Parathyroid adenoma (tissue), 2 donors: ENCODE measurements at regions not wholly inside any gene's neighbourhood (a gene's known extent, or its start where the extent isn't known, plus 50 kb on each side); places are given as distances from the start of the nearest gene placed in this dataset.

Source experiments
- H2AFZ ChIP-seq: fragments of 300-600 bp; sonication (generic); one replicate; pipeline ENCODE4 v1.7.0; 2017; ENCODE audit warnings: antibody characterized with exemption, mild to moderate bottlenecking
- H3K27ac ChIP-seq: fragments of 300-600 bp; sonication (generic); one replicate; pipeline ENCODE4 v1.7.0; 2017
- H3K27me3 ChIP-seq: fragments of 300-600 bp; sonication (generic); one replicate; pipeline ENCODE4 v1.7.0; 2017; ENCODE audit warnings: low read length; ENCODE audit not compliant: control insufficient read depth, insufficient read depth
- H3K36me3 ChIP-seq: fragments of 300-600 bp; sonication (generic); one replicate; pipeline ENCODE4 v1.7.0; 2017; ENCODE audit warnings: low read length; ENCODE audit not compliant: control insufficient read depth, insufficient read depth
- H3K4me1 ChIP-seq: fragments of 300-600 bp; sonication (generic); one replicate; pipeline ENCODE4 v1.7.0; 2017; ENCODE audit warnings: control low read depth
- H3K4me2 ChIP-seq: fragments of 300-600 bp; sonication (generic); one replicate; pipeline ENCODE4 v1.7.0; 2017; ENCODE audit warnings: low read length
- H3K4me3 ChIP-seq: fragments of 300-600 bp; sonication (generic); one replicate; pipeline ENCODE4 v1.7.0; 2017; ENCODE audit warnings: low read depth, low read length
- H3K79me2 ChIP-seq: fragments of 300-600 bp; sonication (generic); one replicate; pipeline ENCODE4 v1.7.0; 2017; ENCODE audit warnings: control low read depth
- H3K9ac ChIP-seq: fragments of 300-600 bp; sonication (generic); one replicate; pipeline ENCODE4 v1.7.0; 2017; ENCODE audit warnings: mild to moderate bottlenecking
- H3K9me3 ChIP-seq: fragments of 300-600 bp; sonication (generic); one replicate; pipeline ENCODE4 v1.7.0; 2017; ENCODE audit warnings: low read length; ENCODE audit not compliant: control insufficient read depth
- TF ChIP-seq, protein P1 (sequence below): fragments of 300-600 bp; sonication (generic); IDR thresholded peaks from one replicate; pipeline ENCODE4 v1.7.0; 2017; ENCODE audit warnings: antibody characterized with exemption, mild to moderate bottlenecking
- donor health status: primary hyperparathyroidism.

DNA sequence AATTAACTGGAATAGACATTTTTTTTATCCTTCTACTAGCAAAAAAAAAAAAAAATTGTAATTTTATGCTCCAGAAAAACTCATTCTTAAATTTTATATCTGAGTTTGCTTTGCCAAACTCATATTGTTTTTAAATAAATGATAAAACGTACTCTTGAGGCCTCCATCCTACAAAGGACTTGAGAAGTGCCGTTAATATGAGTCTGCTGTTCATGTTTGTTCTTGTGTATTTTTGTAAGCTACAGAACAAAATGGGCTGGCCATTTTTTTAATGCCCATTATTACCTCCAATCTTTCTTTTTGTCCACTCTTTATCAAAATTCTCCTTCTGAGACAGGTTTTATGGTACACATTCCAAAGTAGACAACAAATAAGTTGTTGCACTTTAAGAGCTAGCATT lies 643.5 kb upstream of the SOX9 start:
- Histone ChIP-seq H3K27ac (no peak overlapping the region), H2AFZ (no peak overlapping the region), H3K79me2 (no peaks in the 10 kb centered on the region), H3K4me2 (no peak overlapping the region), H3K9me3 (no peaks in the 10 kb centered on the region), H3K27me3 (no peaks in the 10 kb centered on the region), H3K4me1 (no peaks in the 10 kb centered on the region), H3K4me3 (no peak overlapping the region), H3K9ac (no peak overlapping the region), H3K36me3 (no peaks in the 10 kb centered on the region)
- TF ChIP-seq, protein P1, sequence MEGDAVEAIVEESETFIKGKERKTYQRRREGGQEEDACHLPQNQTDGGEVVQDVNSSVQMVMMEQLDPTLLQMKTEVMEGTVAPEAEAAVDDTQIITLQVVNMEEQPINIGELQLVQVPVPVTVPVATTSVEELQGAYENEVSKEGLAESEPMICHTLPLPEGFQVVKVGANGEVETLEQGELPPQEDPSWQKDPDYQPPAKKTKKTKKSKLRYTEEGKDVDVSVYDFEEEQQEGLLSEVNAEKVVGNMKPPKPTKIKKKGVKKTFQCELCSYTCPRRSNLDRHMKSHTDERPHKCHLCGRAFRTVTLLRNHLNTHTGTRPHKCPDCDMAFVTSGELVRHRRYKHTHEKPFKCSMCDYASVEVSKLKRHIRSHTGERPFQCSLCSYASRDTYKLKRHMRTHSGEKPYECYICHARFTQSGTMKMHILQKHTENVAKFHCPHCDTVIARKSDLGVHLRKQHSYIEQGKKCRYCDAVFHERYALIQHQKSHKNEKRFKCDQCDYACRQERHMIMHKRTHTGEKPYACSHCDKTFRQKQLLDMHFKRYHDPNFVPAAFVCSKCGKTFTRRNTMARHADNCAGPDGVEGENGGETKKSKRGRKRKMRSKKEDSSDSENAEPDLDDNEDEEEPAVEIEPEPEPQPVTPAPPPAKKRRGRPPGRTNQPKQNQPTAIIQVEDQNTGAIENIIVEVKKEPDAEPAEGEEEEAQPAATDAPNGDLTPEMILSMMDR: no peak

DNA sequence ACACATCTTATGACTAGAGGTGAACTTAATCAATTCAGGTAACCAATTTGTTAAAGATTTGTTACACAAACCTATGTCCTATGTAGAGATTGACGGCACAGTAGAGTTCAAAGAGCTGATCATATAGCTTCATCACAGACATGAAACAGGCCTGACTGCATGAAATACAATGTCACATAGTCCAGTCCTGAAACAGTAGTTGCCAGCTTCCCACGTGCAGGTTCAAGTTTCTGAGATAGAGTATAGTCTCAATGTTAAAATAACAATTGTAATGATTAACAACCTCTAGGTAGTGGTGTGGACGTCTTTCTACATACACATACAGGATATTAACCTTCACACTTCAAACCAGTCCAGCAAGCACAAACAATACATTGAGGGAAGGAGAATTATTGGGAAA lies 640.7 kb upstream of the SOX9 start:
- Histone ChIP-seq H3K4me1 (no peaks in the 10 kb centered on the region), H3K4me2 (no peak overlapping the region), H3K9me3 (no peaks in the 10 kb centered on the region), H3K79me2 (no peaks in the 10 kb centered on the region), H2AFZ (no peak overlapping the region), H3K36me3 (no peaks in the 10 kb centered on the region), H3K4me3 (no peak overlapping the region), H3K27me3 (no peaks in the 10 kb centered on the region), H3K27ac (no peak overlapping the region), H3K9ac (no peak overlapping the region)
- TF ChIP-seq, protein P1: no peak

DNA sequence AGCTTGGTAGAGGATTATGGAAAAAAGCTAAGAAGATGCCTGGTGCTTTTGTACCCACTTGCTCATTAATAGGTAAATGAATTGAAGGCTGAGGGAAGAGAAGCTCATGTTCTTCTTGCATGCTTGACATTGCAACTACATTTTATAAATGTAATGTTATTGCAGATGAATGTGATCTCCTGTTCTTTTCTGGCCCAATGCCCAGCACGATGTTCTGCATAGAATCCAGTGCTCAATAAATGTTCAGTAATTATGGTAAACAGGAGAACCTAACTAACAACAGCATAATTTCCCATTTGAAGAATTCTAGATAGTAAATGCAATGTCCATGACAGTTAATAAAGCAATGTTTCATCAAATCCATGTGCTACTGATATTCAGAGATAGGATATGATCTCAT lies 638.2 kb upstream of the SOX9 start:
- Histone ChIP-seq H3K9me3 (no peaks in the 10 kb centered on the region), H3K27ac (no peak overlapping the region), H3K27me3 (no peaks in the 10 kb centered on the region), H3K4me2 (no peak overlapping the region), H3K79me2 (no peaks in the 10 kb centered on the region), H3K4me1 (no peaks in the 10 kb centered on the region), H2AFZ (no peak overlapping the region), H3K4me3 (no peak overlapping the region), H3K36me3 (no peaks in the 10 kb centered on the region), H3K9ac (no peak overlapping the region)
- TF ChIP-seq, protein P1: no peak

DNA sequence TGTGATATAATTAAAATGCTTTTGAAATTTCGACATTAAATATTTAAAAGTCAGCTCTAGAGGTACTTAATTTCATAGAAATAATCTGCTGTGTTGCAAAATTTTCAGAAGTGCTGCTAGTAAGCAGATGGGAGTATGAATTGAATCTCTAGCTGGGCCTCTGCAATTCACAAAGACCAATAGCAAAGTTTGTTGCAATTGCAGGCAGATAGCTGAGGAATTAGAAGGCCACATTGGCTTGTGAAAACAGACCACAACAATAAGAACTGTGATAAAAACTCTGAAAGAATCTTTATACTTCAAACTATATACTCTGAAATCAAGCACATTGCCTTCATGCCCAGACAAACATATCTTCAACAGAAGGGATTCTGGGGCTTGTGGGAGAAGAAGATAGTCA lies 636.3 kb upstream of the SOX9 start:
- TF ChIP-seq, protein P1: no peak
- H3K4me2 ChIP-seq: no peak overlapping the region
- H3K9me3 ChIP-seq: no peaks in the 10 kb centered on the region
- no peak overlapping the region for H2AFZ ChIP-seq
- H3K79me2 ChIP-seq: no peaks in the 10 kb centered on the region
- no peak overlapping the region for H3K9ac ChIP-seq
- no peaks in the 10 kb centered on the region for H3K36me3 ChIP-seq
- H3K4me1 ChIP-seq: no peaks in the 10 kb centered on the region
- H3K4me3 ChIP-seq: no peak overlapping the region
- H3K27me3 ChIP-seq: no peaks in the 10 kb centered on the region
- no peak overlapping the region for H3K27ac ChIP-seq

DNA sequence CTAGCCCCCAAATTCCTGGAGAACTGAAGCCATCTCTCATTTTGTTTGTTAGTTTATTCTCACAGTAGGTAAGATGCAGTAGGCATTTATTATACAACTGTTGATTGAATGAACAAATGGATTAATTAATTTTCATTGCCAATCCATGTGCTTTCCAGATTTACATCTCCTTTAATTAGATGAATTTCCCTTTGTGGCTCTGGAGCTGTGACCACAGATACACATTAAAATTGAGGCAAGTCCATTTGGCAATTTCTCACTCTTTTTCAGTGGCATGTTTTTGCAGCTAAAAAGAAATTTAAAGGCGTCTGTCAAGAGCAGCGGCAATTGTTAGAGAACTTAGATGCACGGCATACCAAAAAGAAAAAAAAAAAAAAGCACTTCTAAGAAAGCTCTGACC lies 635.4 kb upstream of the SOX9 start:
- Histone ChIP-seq H3K27ac (no peak overlapping the region), H3K4me3 (no peak overlapping the region), H3K4me2 (no peak overlapping the region), H3K9ac (no peak overlapping the region), H3K4me1 (no peaks in the 10 kb centered on the region), H3K79me2 (no peaks in the 10 kb centered on the region), H3K27me3 (no peaks in the 10 kb centered on the region), H3K9me3 (no peaks in the 10 kb centered on the region), H3K36me3 (no peaks in the 10 kb centered on the region), H2AFZ (no peak overlapping the region)
- TF ChIP-seq, protein P1: no peak
